ENCODE measurements at regions not wholly inside any gene's neighbourhood (a gene's known extent, or its start where the extent isn't known, plus 50 kb on each side); places are given as distances from the start of the nearest gene placed in this dataset.
"Not testable (repeated sequence)": the region's sequence is repeated elsewhere in the genome, so short reads cannot be mapped to it uniquely, and the experiment has no call there.

DNA sequence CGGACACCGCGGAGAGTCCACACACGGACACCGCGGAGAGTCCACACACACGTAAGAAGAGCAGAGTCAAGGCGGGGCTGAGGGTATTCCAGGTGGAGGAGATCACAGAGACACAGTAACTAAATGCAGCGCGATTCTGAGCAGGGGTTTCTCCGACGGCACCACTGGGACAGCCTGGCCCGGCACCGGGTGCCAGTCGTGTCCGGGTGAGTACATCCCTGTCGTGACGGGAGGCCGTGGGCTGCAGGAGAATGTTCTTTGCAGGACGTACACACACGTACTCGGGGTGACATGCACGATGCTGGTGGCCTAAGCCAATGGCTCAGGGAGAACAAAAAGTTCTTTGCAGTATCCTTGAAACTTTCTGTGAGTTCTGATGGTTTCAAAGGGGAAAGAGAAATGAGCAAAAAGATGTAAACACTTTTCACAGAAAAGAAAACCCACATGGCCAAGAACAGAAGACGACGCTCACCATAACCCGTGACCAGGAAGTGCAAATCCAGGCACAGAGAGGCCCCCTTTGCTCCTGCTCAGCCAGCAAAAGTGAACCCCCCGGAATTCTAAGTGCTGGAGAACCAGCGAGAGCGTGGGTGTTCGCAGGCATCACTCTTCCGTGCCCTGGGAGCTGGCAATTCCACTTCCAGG is 53.7 kb upstream of the METRNL start:
- ChIA-PET CTCF (no interaction called here), POLR2A (no interaction called here)
- no peaks in the 10 kb centered on the region for H3K4me1 ChIP-seq
- no peak for DNase-seq (ENCODE audit: low read depth in 1 of 2, low spot score in 1 of 2)
- 92% methylated on average over 31 of the region's 31 CpGs for WGBS (ENCODE audit: missing lambda C conversion rate)
- no peak overlapping the region for H3K4me2 ChIP-seq
- no peak overlapping the region for H3K27ac ChIP-seq
- H3K9me3 ChIP-seq: no peaks in the 10 kb centered on the region
- no peak for TF ChIP-seq CHD2 (IDR thresholded peaks at IDR 0.05; ENCODE audit: low read length, partially characterized antibody)
- no peak for TF ChIP-seq ZNF302 (CRISPR knock-in tag; IDR thresholded peaks at IDR 0.05)
- no peak overlapping the region for H3K4me3 ChIP-seq
- no peak for FAIRE-seq
- ATAC-seq: no peak

DNA sequence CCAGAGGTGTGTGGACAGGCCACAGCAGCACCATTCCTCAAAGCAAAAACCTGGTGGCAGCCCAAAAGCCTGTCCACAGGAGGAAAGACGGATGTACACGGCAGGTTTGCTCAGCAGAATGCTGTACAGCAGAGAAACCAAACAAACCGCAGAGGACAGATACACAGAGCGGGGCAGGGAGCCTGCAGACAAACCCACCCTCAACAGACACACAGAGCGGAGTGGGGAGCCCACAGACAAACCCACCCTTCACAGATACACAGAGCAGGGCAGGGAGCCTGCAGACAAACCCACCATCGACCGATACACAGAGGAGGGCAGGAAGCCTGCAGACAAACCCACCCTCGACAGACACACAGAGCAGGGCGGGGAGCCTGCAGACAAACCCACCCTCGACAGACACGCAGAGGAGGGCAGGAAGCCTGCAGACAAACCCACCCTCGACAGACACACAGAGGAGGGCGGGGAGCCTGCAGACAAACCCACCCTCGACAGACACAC is 53.0 kb upstream of the METRNL start:
- no peak overlapping the region for H3K27ac ChIP-seq
- no peak for TF ChIP-seq KDM1A (IDR thresholded peaks at IDR 0.05; ENCODE audit: low read depth)
- TF ChIP-seq JUN (IDR thresholded peaks at IDR 0.05): no peak
- no peak for TF ChIP-seq CHD4 (IDR thresholded peaks at IDR 0.05; ENCODE audit: borderline replicate concordance)
- no peak for TF ChIP-seq CBX8 (IDR thresholded peaks at IDR 0.05)
- no peak for TF ChIP-seq FOXS1 (CRISPR knock-in tag; IDR thresholded peaks at IDR 0.05)
- no peak for TF ChIP-seq KDM5A (IDR thresholded peaks at IDR 0.05)
- TF ChIP-seq CHD2 (IDR thresholded peaks at IDR 0.05; ENCODE audit: low read length, partially characterized antibody): no peak
- TF ChIP-seq HEYL (CRISPR knock-in tag; IDR thresholded peaks at IDR 0.05): no peak
- TF ChIP-seq, protein P1, sequence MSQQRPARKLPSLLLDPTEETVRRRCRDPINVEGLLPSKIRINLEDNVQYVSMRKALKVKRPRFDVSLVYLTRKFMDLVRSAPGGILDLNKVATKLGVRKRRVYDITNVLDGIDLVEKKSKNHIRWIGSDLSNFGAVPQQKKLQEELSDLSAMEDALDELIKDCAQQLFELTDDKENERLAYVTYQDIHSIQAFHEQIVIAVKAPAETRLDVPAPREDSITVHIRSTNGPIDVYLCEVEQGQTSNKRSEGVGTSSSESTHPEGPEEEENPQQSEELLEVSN (IDR thresholded peaks at IDR 0.05; ENCODE audit: borderline replicate concordance, low read depth): no peak
- no peak for TF ChIP-seq RFX5 (IDR thresholded peaks at IDR 0.05)
- no peak for TF ChIP-seq EHF (CRISPR knock-in tag; IDR thresholded peaks at IDR 0.05)
- no peak for TF ChIP-seq BHLHE40 (IDR thresholded peaks at IDR 0.05; ENCODE audit: low read depth, low read length)
- no peak for TF ChIP-seq RCOR1 (IDR thresholded peaks at IDR 0.05; ENCODE audit: low read depth, low read length)
- 77% methylated on average over 14 of the region's 14 CpGs for WGBS (ENCODE audit: missing lambda C conversion rate)
- H3K9me3 ChIP-seq: no peaks in the 10 kb centered on the region
- CTCF ChIA-PET: no interaction called here
- H3K4me3 ChIP-seq: no peak overlapping the region
- no peaks in the 10 kb centered on the region for H3K4me1 ChIP-seq
- H3K4me2 ChIP-seq: no peak overlapping the region
- POLR2A ChIA-PET: no interaction called here
- ATAC-seq: no peak; a peak in 1 of 6 replicates
- FAIRE-seq: no peak
- DNase-seq (ENCODE audit: low read depth in 1 of 2, low spot score in 1 of 2): no peak

DNA sequence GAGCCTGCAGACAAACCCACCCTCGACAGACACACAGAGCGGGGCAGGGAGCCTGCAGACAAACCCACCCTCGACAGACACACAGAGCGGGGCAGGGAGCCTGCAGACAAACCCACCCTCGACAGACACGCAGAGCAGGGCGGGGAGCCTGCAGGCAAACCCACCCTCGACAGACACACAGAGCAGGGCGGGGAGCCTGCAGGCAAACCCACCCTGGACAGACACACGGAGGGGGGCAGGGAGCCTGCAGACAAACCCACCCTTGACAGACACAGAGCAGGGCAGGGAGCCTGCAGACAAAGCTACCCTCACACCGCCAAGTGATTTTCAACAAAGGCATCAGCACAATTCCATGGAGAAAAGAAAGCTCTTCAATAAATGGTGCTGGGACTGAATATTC is 52.5 kb upstream of the METRNL start:
- POLR2A ChIA-PET, ATAC-seq: not testable (repeated sequence)
- 64% methylated on average over 7 of the region's 11 CpGs for WGBS (ENCODE audit: missing lambda C conversion rate)

DNA sequence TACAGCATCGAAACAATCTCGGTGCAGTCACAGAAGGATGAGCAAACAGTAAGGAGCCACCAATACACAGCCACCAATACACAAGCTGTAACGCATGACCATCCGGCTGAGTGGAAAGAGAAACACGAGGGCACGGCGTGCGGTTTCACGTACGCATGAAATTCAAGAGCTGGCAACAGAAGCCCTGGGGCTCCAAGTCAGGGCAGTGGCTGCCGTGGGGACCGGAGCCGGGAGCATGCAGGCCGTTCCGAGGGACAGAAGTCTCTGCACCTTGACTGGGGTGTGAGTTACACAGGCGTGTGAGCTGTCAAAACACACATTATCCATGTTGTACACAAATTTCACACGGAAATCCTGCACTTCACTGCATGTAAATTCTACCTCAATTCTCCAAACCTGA is 50.6 kb upstream of the METRNL start:
- FAIRE-seq (no peak), ATAC-seq (no peak), DNase-seq (ENCODE audit: low read depth in 1 of 2, low spot score in 1 of 2) (no peak)
- H3K9me3 ChIP-seq: no peaks in the 10 kb centered on the region
- ChIA-PET CTCF (no interaction called here), POLR2A (no interaction called here)
- H3K4me3 ChIP-seq: no peak overlapping the region
- no peak overlapping the region for H3K4me2 ChIP-seq
- TF ChIP-seq FOXS1 (CRISPR knock-in tag; IDR thresholded peaks at IDR 0.05) (no peak), FOSL2 (IDR thresholded peaks at IDR 0.05) (no peak), FOSL2 (CRISPR knock-in tag; IDR thresholded peaks at IDR 0.05) (no peak), TFCP2L1 (CRISPR knock-in tag; IDR thresholded peaks at IDR 0.05) (no peak), HOXB13 (CRISPR knock-in tag; IDR thresholded peaks at IDR 0.05; ENCODE audit: low read depth) (no peak), HOXA7 (CRISPR knock-in tag; IDR thresholded peaks at IDR 0.05) (no peak), POLR2AphosphoS2 (conservative IDR thresholded peaks at IDR 0.05; ENCODE audit: low read length) (no peak), GATA3 (IDR thresholded peaks at IDR 0.05; ENCODE audit: borderline replicate concordance) (no peak), KDM5A (IDR thresholded peaks at IDR 0.05) (no peak)
- TF ChIP-seq, protein P2, sequence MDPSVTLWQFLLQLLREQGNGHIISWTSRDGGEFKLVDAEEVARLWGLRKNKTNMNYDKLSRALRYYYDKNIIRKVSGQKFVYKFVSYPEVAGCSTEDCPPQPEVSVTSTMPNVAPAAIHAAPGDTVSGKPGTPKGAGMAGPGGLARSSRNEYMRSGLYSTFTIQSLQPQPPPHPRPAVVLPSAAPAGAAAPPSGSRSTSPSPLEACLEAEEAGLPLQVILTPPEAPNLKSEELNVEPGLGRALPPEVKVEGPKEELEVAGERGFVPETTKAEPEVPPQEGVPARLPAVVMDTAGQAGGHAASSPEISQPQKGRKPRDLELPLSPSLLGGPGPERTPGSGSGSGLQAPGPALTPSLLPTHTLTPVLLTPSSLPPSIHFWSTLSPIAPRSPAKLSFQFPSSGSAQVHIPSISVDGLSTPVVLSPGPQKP (IDR thresholded peaks at IDR 0.05; ENCODE audit: low read depth, low read length): no peak
- TF ChIP-seq, protein P3, sequence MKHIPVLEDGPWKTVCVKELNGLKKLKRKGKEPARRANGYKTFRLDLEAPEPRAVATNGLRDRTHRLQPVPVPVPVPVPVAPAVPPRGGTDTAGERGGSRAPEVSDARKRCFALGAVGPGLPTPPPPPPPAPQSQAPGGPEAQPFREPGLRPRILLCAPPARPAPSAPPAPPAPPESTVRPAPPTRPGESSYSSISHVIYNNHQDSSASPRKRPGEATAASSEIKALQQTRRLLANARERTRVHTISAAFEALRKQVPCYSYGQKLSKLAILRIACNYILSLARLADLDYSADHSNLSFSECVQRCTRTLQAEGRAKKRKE (CRISPR knock-in tag; IDR thresholded peaks at IDR 0.05; ENCODE audit: low read depth): no peak
- TF ChIP-seq, protein P4, sequence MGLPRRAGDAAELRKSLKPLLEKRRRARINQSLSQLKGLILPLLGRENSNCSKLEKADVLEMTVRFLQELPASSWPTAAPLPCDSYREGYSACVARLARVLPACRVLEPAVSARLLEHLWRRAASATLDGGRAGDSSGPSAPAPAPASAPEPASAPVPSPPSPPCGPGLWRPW (IDR thresholded peaks at IDR 0.05): no peak
- no peak overlapping the region for H3K27ac ChIP-seq
- 90% methylated on average over 17 of the region's 17 CpGs for WGBS (ENCODE audit: missing lambda C conversion rate)
- H3K4me1 ChIP-seq: no peaks in the 10 kb centered on the region

More for the DNA sequence above, 52.5 kb upstream of the METRNL start:
- H3K4me1 ChIP-seq; CTCF ChIA-PET; H3K9me3 ChIP-seq; H3K4me3 ChIP-seq; FAIRE-seq; DNase-seq (ENCODE audit: low read depth in 1 of 2, low spot score in 1 of 2); H3K4me2 ChIP-seq; H3K27ac ChIP-seq: not testable (repeated sequence)
